Stimulated activated CD4-positive, alpha-beta T cell treated with anti-CD3 and anti-CD28 coated beads, Interleukin-12 subunit alpha, Interleukin-12 subunit beta, amount 100 ng/mL, for 48 hours (primary cell): ENCODE measurements at regions not wholly inside any gene's neighbourhood (a gene's known extent, or its start where the extent isn't known, plus 50 kb on each side); places are given as distances from the start of the nearest gene placed in this dataset.
A peak's percentile ranks its signal among the peaks of the same experiment; 100 is the strongest.

Experiments
- DNase-seq, 3 donors: peaks; one replicate each; pipeline ENCODE4 v3.0.0-alpha.2; 2020; ENCODE audit warnings: low read depth in 2 of 3, low spot score in 1 of 3

- DNase-seq, result no peak
Observed at GRCh38 chr3:31246293-31247062, 286.2 kb upstream of the STT3B start.

- DNase-seq, result no peak
Observed at GRCh38 chr3:31247063-31247447, 285.7 kb upstream of the STT3B start.

GRCh38 chr3:31247850-31248562 lies 284.7 kb upstream of the STT3B start:
- DNase-seq, result no peak

- no peak for DNase-seq
Observed at GRCh38 chr3:31248563-31248992, 284.1 kb upstream of the STT3B start.

- DNase-seq, result no peak
Observed at GRCh38 chr3:31249545-31249944, 283.2 kb upstream of the STT3B start.

GRCh38 chr3:31250116-31250777 lies 282.5 kb upstream of the STT3B start:
- no peak for DNase-seq

GRCh38 chr3:31251083-31251482 lies 281.6 kb upstream of the STT3B start:
- DNase-seq, result no peak

GRCh38 chr3:31252216-31253185 lies 280.2 kb upstream of the STT3B start:
- DNase-seq, result peak in 1 of 3 donors; percentile 37

- DNase-seq, result no peak
Observed at GRCh38 chr3:31253782-31254181, 278.9 kb upstream of the STT3B start.

GRCh38 chr3:31254483-31254882 lies 278.2 kb upstream of the STT3B start:
- DNase-seq, result no peak

- DNase-seq, result no peak
Observed at GRCh38 chr3:31255007-31255581, 277.6 kb upstream of the STT3B start.

- DNase-seq, result no peak
Observed at GRCh38 chr3:31262201-31262600, 270.5 kb upstream of the STT3B start.

- DNase-seq, result no peak
Observed at GRCh38 chr3:31263897-31264296, 268.8 kb upstream of the STT3B start.

- no peak for DNase-seq
Observed at GRCh38 chr3:31265646-31266428, 266.9 kb upstream of the STT3B start.

GRCh38 chr3:31268868-31269267 lies 263.9 kb upstream of the STT3B start:
- DNase-seq, result no peak

GRCh38 chr3:31270010-31270409 lies 262.7 kb upstream of the STT3B start:
- DNase-seq, result no peak

GRCh38 chr3:31274326-31275024 lies 258.2 kb upstream of the STT3B start:
- DNase-seq, result no peak

- no peak for DNase-seq
Observed at GRCh38 chr3:31275038-31275572, 257.6 kb upstream of the STT3B start.

- no peak for DNase-seq
Observed at GRCh38 chr3:31275583-31275982, 257.1 kb upstream of the STT3B start.
